ENCODE measurements at regions not wholly inside any gene's neighbourhood (a gene's known extent, or its start where the extent isn't known, plus 50 kb on each side); places are given as distances from the start of the nearest gene placed in this dataset.

- TF ChIP-seq CTCF (conservative IDR thresholded peaks at IDR 0.05; ENCODE audit: low read length) (no peak), EZH2phosphoT487 (IDR thresholded peaks at IDR 0.05; ENCODE audit: borderline replicate concordance) (no peak)
Observed at GRCh38 chr3:178041931-178042330, 494.3 kb upstream of the KCNMB2 start.

All from Loucy (cell line).